Amniotic epithelial cell (primary cell): ENCODE measurements at regions not wholly inside any gene's neighbourhood (a gene's known extent, or its start where the extent isn't known, plus 50 kb on each side); places are given as distances from the start of the nearest gene placed in this dataset.

ENCODE experiments used
- DNase-seq: peaks from one replicate; pipeline ENCODE4 v3.0.0-alpha.2; 2010; ENCODE audit warnings: low read depth

DNA sequence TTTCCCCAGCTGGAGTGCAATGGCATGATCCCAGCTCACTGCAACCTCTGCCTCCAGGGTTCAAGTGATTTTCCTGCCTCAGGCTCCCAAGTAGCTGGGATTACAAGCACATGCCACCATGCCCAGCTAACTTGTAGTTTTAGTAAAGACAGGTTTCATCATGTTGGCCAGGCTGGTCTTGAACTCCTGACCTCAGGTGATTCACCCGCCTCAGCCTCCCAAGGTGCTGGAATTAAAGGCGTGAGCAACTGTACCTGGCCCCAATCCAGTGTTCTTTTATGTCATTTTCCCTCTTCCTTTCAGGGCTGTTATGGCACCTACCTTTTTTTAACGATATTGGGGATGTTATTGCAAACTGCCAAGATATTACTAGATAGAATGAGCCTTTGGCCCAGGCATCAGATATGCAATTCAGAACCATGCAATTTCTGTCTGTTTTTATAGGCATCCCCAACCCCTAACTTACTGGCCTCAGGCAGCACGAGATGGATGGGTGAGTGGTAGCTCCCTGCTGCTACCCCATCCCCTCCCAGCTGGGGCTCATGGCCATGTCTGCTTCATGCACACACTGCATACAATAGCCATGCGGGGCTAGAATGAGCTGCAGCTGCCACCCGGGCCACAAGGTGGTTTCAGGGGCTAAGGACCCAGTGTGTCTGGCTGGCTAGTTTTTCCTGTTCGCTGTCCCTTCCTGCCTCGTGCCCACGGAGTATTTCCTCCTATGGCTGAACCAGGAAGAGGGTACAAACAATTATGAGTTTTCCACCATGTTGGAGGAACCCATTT, 1080.1 kb upstream of the SORCS1 start:
- DNase-seq, result no peak

DNA sequence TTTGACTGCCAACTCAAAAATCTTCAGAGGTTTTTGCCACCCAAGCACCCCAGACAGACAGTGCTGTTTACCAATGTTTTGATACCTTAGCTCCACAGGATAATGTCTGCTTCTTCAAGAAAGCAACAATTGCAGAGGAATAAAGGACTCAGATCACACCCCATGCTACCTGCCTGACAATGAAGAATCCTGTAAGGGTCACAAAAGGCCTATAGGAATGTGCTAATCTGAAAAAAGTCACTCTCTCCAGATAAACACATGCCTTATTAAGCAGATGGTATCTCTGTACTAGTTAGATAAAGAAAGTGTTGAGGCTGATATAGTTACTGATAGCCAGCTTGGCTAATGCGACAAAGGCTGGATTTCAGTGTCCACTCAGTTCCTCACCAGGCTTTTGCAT, 1076.7 kb upstream of the SORCS1 start:
- DNase-seq, result no peak

DNA sequence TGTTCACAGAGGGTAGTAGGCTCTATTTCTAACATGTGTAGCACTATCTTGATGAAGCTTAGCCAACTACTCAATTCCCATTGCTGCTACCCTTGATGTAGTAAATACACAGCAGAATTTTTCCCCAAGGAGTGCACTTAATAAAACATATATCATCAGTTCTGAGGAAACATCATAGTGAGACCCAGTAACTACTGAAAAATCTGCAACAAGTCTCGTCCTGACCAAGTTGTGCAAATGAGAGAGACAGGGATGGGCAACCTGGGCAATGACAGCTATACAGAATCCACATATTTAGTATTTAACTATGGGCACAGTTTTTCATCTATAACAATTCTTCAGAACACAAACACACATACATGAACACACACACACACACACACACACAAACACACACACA, 1073.8 kb upstream of the SORCS1 start:
- no peak for DNase-seq

- DNase-seq, result no peak
Measured at GRCh38 chr10:108230478-108231170, 1066.1 kb upstream of the SORCS1 start.

DNA sequence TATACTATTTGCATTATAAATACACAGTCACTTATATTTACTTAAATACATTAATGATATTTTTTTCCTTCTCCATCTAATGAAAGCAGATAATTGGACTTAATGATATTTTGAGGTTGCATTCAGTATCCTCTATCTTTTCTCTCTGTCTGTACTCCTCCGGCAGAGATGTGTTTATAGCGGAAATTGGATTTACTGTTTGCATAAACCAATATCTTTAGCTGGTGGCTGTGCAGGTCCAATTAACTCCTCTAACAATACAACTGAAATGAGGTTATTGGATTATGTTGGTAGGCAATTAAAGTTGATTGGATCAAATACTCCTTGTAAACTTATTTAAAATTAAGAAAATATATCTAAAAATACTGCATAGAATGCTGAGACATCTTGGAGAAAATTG, 1044.2 kb upstream of the SORCS1 start:
- DNase-seq, result no peak

- no peak for DNase-seq
Measured at GRCh38 chr10:108208038-108208437, 1043.5 kb upstream of the SORCS1 start.

- DNase-seq, result peak; percentile 29
Measured at GRCh38 chr10:108204528-108205305, 1040.2 kb upstream of the SORCS1 start.

DNA sequence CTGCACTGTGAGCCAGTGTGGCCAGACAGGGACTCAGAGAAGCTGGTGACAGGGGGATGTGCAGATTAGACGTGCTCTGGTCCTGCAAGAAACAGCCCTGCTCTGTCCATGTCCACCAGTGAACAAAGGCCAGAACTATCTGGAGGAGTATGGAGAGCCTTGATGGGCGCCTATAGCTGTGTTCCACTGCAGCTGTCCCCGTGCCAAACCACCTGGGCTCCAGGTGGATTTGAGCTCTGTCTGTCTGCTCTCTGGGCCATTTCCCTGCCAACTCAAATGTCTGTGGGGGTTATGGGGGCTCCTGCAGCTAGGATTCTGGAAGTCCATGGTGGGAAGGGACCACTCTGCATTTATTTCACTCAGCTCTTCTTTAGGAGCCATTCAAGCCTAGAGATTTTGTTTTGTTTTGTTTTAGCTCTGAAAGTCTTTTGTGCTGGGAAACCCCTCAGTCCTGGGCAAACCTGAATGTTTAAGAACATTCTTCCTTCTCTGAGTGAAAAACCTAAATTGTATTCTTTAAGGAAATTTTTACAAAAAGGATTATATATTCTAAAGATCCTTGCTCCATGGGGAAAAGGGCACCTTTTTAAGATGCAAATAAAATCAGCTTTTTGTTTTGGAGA, 1039.5 kb upstream of the SORCS1 start:
- DNase-seq, result no peak

GRCh38 chr10:108187408-108188012, 1023.0 kb upstream of the SORCS1 start:
- no peak for DNase-seq

DNA sequence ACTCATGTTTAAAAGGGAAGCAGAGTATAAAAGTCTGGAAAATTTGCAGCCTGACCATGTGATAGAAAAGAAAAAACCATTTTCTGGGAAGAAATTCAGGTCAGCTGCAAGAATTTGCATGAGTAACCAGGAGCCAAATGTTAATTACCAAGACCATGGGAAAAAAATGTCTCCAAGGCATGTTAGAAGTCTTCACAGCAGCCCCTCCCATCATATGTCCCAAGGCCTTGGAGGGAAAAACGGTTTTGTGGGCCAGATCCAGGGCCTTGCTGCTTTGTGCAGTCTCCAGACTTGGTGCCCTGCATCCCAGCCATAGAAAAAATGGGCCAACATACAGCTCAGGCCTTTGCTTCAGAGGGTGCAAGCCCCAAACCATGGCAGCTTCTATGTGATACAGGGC, 1019.6 kb upstream of the SORCS1 start:
- no peak for DNase-seq

- peak; percentile 6 for DNase-seq
Measured at GRCh38 chr10:108180878-108181277, 1016.4 kb upstream of the SORCS1 start.

DNA sequence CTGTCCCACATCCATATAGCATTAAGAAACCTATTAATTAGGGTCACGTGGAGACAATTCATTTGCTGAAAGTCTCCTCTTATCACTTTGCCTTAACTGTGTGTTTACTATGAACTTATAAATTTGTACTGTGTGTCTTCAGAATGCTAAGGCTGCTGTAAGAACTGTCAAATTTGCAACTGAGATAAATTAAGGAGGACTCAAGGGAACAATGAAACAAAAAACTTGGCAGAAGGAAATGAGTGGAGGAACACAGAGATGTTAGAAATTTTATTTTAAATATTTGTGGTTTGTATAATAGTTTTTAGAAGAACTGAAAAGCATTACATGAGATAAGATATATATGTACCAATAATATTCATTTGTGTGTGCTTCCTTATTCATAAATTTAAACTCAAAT, 1005.3 kb upstream of the SORCS1 start:
- DNase-seq, result no peak

DNA sequence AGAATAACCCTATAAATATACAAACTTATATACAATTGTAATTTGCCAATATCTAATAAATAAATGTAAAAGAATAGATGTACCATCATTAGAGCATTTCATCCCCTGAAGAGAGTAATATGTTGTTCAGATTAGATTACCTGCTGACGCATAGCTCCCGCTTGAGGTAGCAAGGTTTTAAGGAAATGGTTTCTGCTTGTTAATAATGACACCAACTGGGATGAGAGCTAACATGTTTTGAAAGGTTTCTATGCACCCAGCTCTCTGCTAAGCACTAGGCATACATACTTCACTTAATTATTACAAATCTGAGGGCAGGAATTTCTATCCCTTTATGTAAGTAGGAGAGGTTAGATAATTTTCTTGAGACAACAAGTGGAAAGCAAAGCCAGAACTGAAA, 1003.3 kb upstream of the SORCS1 start:
- DNase-seq, result no peak

GRCh38 chr10:108166401-108166800, 1001.9 kb upstream of the SORCS1 start:
- no peak for DNase-seq

DNA sequence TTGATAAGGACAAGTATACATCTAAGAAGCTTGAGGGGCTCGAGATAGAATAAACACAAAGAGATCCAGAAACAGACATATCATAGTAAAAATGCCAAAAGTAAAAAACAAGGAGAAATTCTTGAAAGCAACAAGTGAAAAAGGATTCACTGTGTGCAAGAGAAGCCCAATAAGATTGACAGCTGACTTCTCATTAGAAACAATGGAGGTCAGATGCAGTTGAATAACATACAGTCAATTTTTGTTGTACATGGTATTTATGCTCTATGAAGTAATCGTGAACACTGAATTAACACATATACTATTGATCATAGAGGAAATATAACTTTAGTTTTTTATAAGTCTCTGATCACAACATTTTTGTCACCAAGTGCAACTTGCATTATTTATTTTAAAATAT, 982.8 kb upstream of the SORCS1 start:
- DNase-seq, result peak; percentile 0

DNA sequence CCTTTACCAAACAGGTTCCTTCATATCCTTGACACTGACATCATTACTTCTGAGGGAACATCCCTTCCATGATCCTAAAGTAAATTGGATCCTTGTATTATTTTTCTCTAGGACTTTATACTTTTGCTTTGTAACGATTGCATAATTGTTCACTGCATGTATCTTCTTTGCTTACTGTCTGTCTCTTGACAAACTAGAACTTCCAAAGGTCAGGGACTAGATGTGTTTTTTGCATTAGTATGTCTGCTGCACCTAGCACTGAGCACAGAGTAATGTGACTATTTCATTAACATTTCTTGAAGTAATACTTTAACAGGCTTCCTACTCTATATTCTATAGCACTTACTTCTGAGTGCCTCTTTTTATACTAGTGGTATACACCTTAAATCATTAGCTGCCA, 976.6 kb upstream of the SORCS1 start:
- DNase-seq, result no peak

- DNase-seq, result no peak
Measured at GRCh38 chr10:108132303-108132702, 967.8 kb upstream of the SORCS1 start.

- no peak for DNase-seq
Measured at GRCh38 chr10:108130575-108130974, 966.1 kb upstream of the SORCS1 start.

GRCh38 chr10:108112218-108112617, 947.7 kb upstream of the SORCS1 start:
- DNase-seq, result peak; percentile 1

- no peak for DNase-seq
Measured at GRCh38 chr10:108104551-108105156, 940.1 kb upstream of the SORCS1 start.

- no peak for DNase-seq
Measured at GRCh38 chr10:108097258-108097657, 932.8 kb upstream of the SORCS1 start.
